ENCODE measurements at regions not wholly inside any gene's neighbourhood (a gene's known extent, or its start where the extent isn't known, plus 50 kb on each side); places are given as distances from the start of the nearest gene placed in this dataset.
"Not testable (repeated sequence)": the region's sequence is repeated elsewhere in the genome, so short reads cannot be mapped to it uniquely, and the experiment has no call there.

- TF ChIP-seq CTCF (IDR thresholded peaks at IDR 0.05); POLR2AphosphoS5 (IDR thresholded peaks at IDR 0.05; ENCODE audit: low read depth, low read length); SIN3A (IDR thresholded peaks at IDR 0.05; ENCODE audit: borderline replicate concordance, insufficient read depth, low read depth, low read length); TCF7L2 (IDR thresholded peaks at IDR 0.05; ENCODE audit: low read depth, low read length): not testable (repeated sequence)
Measured at GRCh38 chr5:53799644-53800043, 239.2 kb downstream of the NDUFS4 start.

Measured in Panc1 (cell line).